A673 (cell line): ENCODE measurements at regions not wholly inside any gene's neighbourhood (a gene's known extent, or its start where the extent isn't known, plus 50 kb on each side); places are given as distances from the start of the nearest gene placed in this dataset.

ENCODE experiments used
- EZH2 ChIP-seq: fragments of 200-600 bp; sonication (generic); IDR thresholded peaks from 2 replicates; pipeline ENCODE4 v1.6.1; 2017; ENCODE audit warnings: borderline replicate concordance, low read depth, mild to moderate bottlenecking, mixed read lengths, antibody characterized with exemption, low read length; ENCODE audit not compliant: poor library complexity, severe bottlenecking
- TF ChIP-seq, protein P1 (sequence below): fragments of 300-800, 200-600 bp; sonication (generic); conservative IDR thresholded peaks from 2 replicates; pipeline ENCODE4 v1.5.1; 2017; ENCODE audit warnings: low read depth, mild to moderate bottlenecking, antibody characterized with exemption, low read length, moderate library complexity, mixed read lengths

DNA sequence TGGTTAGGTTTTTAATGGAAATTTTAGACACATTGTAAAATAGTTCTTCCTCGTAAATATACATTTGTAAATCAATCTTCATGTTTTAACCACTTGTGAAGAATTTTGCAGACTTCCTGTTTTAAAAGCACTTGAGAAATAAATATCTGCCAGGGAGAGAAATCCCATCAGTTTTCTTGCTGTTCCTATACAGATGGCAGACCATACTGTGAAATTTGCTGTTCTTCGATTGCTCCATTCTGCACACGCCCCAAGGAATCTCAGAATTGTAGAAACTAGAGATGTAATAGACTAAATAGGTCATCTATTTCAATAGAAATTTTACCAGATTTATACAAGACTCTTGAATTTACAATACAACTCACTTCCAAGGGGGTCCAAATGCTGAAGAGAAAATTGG lies 75.8 kb upstream of the PIK3C3 start:
- TF ChIP-seq, protein P1, sequence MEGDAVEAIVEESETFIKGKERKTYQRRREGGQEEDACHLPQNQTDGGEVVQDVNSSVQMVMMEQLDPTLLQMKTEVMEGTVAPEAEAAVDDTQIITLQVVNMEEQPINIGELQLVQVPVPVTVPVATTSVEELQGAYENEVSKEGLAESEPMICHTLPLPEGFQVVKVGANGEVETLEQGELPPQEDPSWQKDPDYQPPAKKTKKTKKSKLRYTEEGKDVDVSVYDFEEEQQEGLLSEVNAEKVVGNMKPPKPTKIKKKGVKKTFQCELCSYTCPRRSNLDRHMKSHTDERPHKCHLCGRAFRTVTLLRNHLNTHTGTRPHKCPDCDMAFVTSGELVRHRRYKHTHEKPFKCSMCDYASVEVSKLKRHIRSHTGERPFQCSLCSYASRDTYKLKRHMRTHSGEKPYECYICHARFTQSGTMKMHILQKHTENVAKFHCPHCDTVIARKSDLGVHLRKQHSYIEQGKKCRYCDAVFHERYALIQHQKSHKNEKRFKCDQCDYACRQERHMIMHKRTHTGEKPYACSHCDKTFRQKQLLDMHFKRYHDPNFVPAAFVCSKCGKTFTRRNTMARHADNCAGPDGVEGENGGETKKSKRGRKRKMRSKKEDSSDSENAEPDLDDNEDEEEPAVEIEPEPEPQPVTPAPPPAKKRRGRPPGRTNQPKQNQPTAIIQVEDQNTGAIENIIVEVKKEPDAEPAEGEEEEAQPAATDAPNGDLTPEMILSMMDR: no peak
- no peak for TF ChIP-seq EZH2
